GM12874 (cell line): ENCODE measurements at regions not wholly inside any gene's neighbourhood (a gene's known extent, or its start where the extent isn't known, plus 50 kb on each side); places are given as distances from the start of the nearest gene placed in this dataset.

Experiments
- CTCF ChIP-seq: IDR thresholded peaks from 2 replicates; pipeline ENCODE4 v1.5.1; 2011; ENCODE audit warnings: low read depth, mild to moderate bottlenecking, control low read depth, low read length, moderate library complexity; ENCODE audit not compliant: insufficient read depth

DNA sequence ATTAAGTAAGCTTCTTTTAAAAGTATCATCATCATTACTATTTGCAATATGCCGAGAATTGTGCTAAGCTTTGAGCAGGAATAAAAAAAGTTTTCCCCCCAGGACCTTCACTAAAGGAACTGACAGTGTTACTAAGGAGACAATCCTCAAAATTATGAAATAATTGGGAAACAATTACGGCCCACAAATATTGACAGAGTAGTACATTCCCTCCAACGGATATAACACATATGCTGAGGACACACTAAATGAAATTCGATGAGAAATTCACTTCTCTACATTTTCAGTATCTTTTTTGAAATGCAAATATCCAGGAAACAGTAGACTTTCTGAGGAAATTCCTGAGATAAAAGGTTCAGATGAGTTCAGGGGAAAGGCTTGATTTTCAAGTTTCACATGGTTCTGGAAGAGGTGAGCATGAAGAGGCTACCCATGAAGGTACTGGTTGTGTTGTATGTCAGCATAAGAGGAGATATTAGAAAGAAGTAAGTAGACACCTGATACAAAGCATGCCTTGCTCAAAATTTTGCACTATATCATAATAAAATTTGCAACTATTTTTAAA lies 171.2 kb upstream of the NR5A2 start:
- no peak for TF ChIP-seq CTCF

DNA sequence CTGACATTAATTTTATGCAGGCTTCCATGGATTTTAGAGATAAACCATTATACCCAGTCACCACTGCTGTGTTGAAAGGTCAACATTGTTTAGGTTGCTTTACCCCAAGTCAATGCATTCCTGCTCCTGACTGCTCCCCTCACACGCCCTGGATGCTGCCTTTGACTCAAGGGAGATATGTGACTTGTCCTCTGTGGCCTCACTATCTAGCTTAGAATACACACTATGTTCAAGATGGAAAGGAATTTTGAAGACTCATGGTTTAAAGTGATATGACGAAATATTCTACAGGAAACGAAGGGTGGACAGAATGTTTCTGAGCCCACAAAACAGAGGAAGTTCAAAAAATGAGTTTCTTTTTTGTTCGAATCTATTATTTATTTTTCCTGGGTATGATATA lies 170.4 kb upstream of the NR5A2 start:
- TF ChIP-seq CTCF: no peak

- no peak for TF ChIP-seq CTCF
These were observed 170.0 kb upstream of the NR5A2 start for GRCh38 chr1:199857516-199857915.

DNA sequence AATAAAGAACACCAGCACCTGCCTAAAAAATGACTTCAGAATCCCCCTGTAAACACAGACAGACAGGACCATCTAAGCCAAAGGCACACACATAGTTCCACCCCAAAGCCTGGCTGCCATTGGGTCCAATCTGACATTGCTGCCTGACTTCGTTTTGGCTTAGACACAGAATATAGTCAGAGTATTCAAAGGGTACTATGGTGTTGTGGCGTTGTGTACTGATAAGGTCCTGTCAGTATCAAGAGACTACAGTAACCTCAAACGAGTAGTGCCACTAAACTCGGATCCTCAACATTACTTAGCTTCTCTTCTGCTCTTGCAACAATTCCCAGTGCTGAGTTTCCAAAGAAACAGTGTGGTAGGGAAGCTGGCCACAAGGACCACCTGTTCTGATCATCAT lies 169.3 kb upstream of the NR5A2 start:
- no peak for TF ChIP-seq CTCF

DNA sequence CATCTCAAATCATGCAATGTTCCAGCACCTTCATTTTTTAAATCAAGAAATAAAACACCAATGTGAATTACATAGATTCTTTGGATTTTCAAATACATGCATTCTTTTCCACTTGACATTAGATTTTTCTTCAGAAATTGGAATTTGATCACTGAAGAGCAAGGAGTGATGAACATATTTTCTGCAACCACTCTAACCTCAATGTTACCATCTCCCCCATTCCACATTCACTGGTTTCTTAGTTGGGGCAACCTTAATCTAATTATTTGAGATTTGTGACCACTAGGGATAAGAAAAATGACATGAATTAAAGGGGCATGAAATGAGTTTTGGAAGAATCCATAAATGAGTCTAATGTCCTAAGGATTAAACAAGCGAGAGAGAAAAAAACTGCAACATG lies 168.7 kb upstream of the NR5A2 start:
- no peak for TF ChIP-seq CTCF

GRCh38 chr1:199859491-199859933 lies 168.0 kb upstream of the NR5A2 start:
- TF ChIP-seq CTCF: no peak

GRCh38 chr1:199861020-199861795 lies 166.3 kb upstream of the NR5A2 start:
- TF ChIP-seq CTCF: no peak
